ENCODE measurements at regions not wholly inside any gene's neighbourhood (a gene's known extent, or its start where the extent isn't known, plus 50 kb on each side); places are given as distances from the start of the nearest gene placed in this dataset.

GRCh38 chr5:113682497-113683136 is 169.1 kb downstream of the YTHDC2 start:
- H3K4me3 ChIP-seq (ENCODE audit: low read depth, low read length) = no peak overlapping the region
- no peak overlapping the region for H3K27ac ChIP-seq (ENCODE audit: low read depth, low read length)
- peaks cover 30% of the 10 kb centered on the region for H3K27me3 ChIP-seq (ENCODE audit: insufficient read depth, low read length)
- H3K36me3 ChIP-seq (ENCODE audit: insufficient read depth, low read length) = no peaks in the 10 kb centered on the region
- no peaks in the 10 kb centered on the region for H3K4me1 ChIP-seq (ENCODE audit: control insufficient read depth, insufficient read depth, low read length, unreplicated experiment)
- H2AFZ ChIP-seq (ENCODE audit: low read length, unreplicated experiment) = no peak overlapping the region
- H3K79me2 ChIP-seq (ENCODE audit: control insufficient read depth, insufficient read depth, low read length, unreplicated experiment) = no peaks in the 10 kb centered on the region

GRCh38 chr5:113683211-113683610 is 169.7 kb downstream of the YTHDC2 start:
- H3K27ac ChIP-seq (ENCODE audit: low read depth, low read length) = no peak overlapping the region
- no peaks in the 10 kb centered on the region for H3K36me3 ChIP-seq (ENCODE audit: insufficient read depth, low read length)
- H3K4me3 ChIP-seq (ENCODE audit: low read depth, low read length) = no peak overlapping the region
- peaks cover 34% of the 10 kb centered on the region for H3K27me3 ChIP-seq (ENCODE audit: insufficient read depth, low read length)
- H3K79me2 ChIP-seq (ENCODE audit: control insufficient read depth, insufficient read depth, low read length, unreplicated experiment) = no peaks in the 10 kb centered on the region
- no peaks in the 10 kb centered on the region for H3K4me1 ChIP-seq (ENCODE audit: control insufficient read depth, insufficient read depth, low read length, unreplicated experiment)
- no peak overlapping the region for H2AFZ ChIP-seq (ENCODE audit: low read length, unreplicated experiment)

- no peak overlapping the region for H3K4me3 ChIP-seq (ENCODE audit: low read depth, low read length)
- no peak overlapping the region for H3K27ac ChIP-seq (ENCODE audit: low read depth, low read length)
- H3K79me2 ChIP-seq (ENCODE audit: control insufficient read depth, insufficient read depth, low read length, unreplicated experiment) = no peaks in the 10 kb centered on the region
- H3K27me3 ChIP-seq (ENCODE audit: insufficient read depth, low read length) = peaks cover 55% of the 10 kb centered on the region
- H2AFZ ChIP-seq (ENCODE audit: low read length, unreplicated experiment) = no peak overlapping the region
- no peaks in the 10 kb centered on the region for H3K4me1 ChIP-seq (ENCODE audit: control insufficient read depth, insufficient read depth, low read length, unreplicated experiment)
- no peaks in the 10 kb centered on the region for H3K36me3 ChIP-seq (ENCODE audit: insufficient read depth, low read length)
These were observed 173.1 kb downstream of the YTHDC2 start for GRCh38 chr5:113686599-113686998.

GRCh38 chr5:113689647-113690046 is 176.2 kb downstream of the YTHDC2 start:
- H3K27ac ChIP-seq (ENCODE audit: low read depth, low read length) = no peak overlapping the region
- no peaks in the 10 kb centered on the region for H3K4me1 ChIP-seq (ENCODE audit: control insufficient read depth, insufficient read depth, low read length, unreplicated experiment)
- no peak overlapping the region for H2AFZ ChIP-seq (ENCODE audit: low read length, unreplicated experiment)
- H3K79me2 ChIP-seq (ENCODE audit: control insufficient read depth, insufficient read depth, low read length, unreplicated experiment) = no peaks in the 10 kb centered on the region
- H3K36me3 ChIP-seq (ENCODE audit: insufficient read depth, low read length) = no peaks in the 10 kb centered on the region
- peaks cover 82% of the 10 kb centered on the region for H3K27me3 ChIP-seq (ENCODE audit: insufficient read depth, low read length)
- no peak overlapping the region for H3K4me3 ChIP-seq (ENCODE audit: low read depth, low read length)

- Histone ChIP-seq H2AFZ (ENCODE audit: low read length, unreplicated experiment) (no peak overlapping the region), H3K4me1 (ENCODE audit: control insufficient read depth, insufficient read depth, low read length, unreplicated experiment) (no peaks in the 10 kb centered on the region)
These were observed 179.0 kb downstream of the YTHDC2 start for GRCh38 chr5:113692466-113692865.

GRCh38 chr5:113692891-113693457 is 179.5 kb downstream of the YTHDC2 start:
- no peak overlapping the region for H3K4me3 ChIP-seq (ENCODE audit: low read depth, low read length)

More at GRCh38 chr5:113692466-113692865, 179.0 kb downstream of the YTHDC2 start:
- no peaks in the 10 kb centered on the region for H3K36me3 ChIP-seq (ENCODE audit: insufficient read depth, low read length)
- no peak overlapping the region for H3K27ac ChIP-seq (ENCODE audit: low read depth, low read length)
- H3K79me2 ChIP-seq (ENCODE audit: control insufficient read depth, insufficient read depth, low read length, unreplicated experiment) = no peaks in the 10 kb centered on the region
- no peak overlapping the region for H3K4me3 ChIP-seq (ENCODE audit: low read depth, low read length)
- H3K27me3 ChIP-seq (ENCODE audit: insufficient read depth, low read length) = peaks cover 69% of the 10 kb centered on the region

GRCh38 chr5:113693701-113694100 is 180.2 kb downstream of the YTHDC2 start:
- peaks cover 61% of the 10 kb centered on the region for H3K27me3 ChIP-seq (ENCODE audit: insufficient read depth, low read length)
- no peaks in the 10 kb centered on the region for H3K4me1 ChIP-seq (ENCODE audit: control insufficient read depth, insufficient read depth, low read length, unreplicated experiment)
- no peak overlapping the region for H3K27ac ChIP-seq (ENCODE audit: low read depth, low read length)
- H3K36me3 ChIP-seq (ENCODE audit: insufficient read depth, low read length) = no peaks in the 10 kb centered on the region
- no peak overlapping the region for H3K4me3 ChIP-seq (ENCODE audit: low read depth, low read length)
- H2AFZ ChIP-seq (ENCODE audit: low read length, unreplicated experiment) = no peak overlapping the region
- H3K79me2 ChIP-seq (ENCODE audit: control insufficient read depth, insufficient read depth, low read length, unreplicated experiment) = no peaks in the 10 kb centered on the region

More at GRCh38 chr5:113692891-113693457, 179.5 kb downstream of the YTHDC2 start:
- Histone ChIP-seq H3K27me3 (ENCODE audit: insufficient read depth, low read length) (peaks cover 63% of the 10 kb centered on the region), H3K27ac (ENCODE audit: low read depth, low read length) (no peak overlapping the region), H2AFZ (ENCODE audit: low read length, unreplicated experiment) (no peak overlapping the region), H3K36me3 (ENCODE audit: insufficient read depth, low read length) (no peaks in the 10 kb centered on the region), H3K4me1 (ENCODE audit: control insufficient read depth, insufficient read depth, low read length, unreplicated experiment) (no peaks in the 10 kb centered on the region), H3K79me2 (ENCODE audit: control insufficient read depth, insufficient read depth, low read length, unreplicated experiment) (no peaks in the 10 kb centered on the region)

GRCh38 chr5:113694576-113694975 is 181.1 kb downstream of the YTHDC2 start:
- Histone ChIP-seq H3K27me3 (ENCODE audit: insufficient read depth, low read length) (peaks cover 53% of the 10 kb centered on the region), H3K4me3 (ENCODE audit: low read depth, low read length) (no peak overlapping the region), H3K4me1 (ENCODE audit: control insufficient read depth, insufficient read depth, low read length, unreplicated experiment) (no peaks in the 10 kb centered on the region), H3K27ac (ENCODE audit: low read depth, low read length) (no peak overlapping the region), H2AFZ (ENCODE audit: low read length, unreplicated experiment) (no peak overlapping the region), H3K79me2 (ENCODE audit: control insufficient read depth, insufficient read depth, low read length, unreplicated experiment) (no peaks in the 10 kb centered on the region), H3K36me3 (ENCODE audit: insufficient read depth, low read length) (no peaks in the 10 kb centered on the region)

- H3K4me1 ChIP-seq (ENCODE audit: control insufficient read depth, insufficient read depth, low read length, unreplicated experiment) = no peaks in the 10 kb centered on the region
- H3K4me3 ChIP-seq (ENCODE audit: low read depth, low read length) = no peak overlapping the region
- H3K27ac ChIP-seq (ENCODE audit: low read depth, low read length) = no peak overlapping the region
- H2AFZ ChIP-seq (ENCODE audit: low read length, unreplicated experiment) = no peak overlapping the region
- no peaks in the 10 kb centered on the region for H3K36me3 ChIP-seq (ENCODE audit: insufficient read depth, low read length)
- no peaks in the 10 kb centered on the region for H3K27me3 ChIP-seq (ENCODE audit: insufficient read depth, low read length)
- H3K79me2 ChIP-seq (ENCODE audit: control insufficient read depth, insufficient read depth, low read length, unreplicated experiment) = no peaks in the 10 kb centered on the region
These were observed 189.8 kb downstream of the YTHDC2 start for GRCh38 chr5:113703266-113703665.

- no peaks in the 10 kb centered on the region for H3K36me3 ChIP-seq (ENCODE audit: insufficient read depth, low read length)
- H3K4me3 ChIP-seq (ENCODE audit: low read depth, low read length) = no peak overlapping the region
- H3K27ac ChIP-seq (ENCODE audit: low read depth, low read length) = no peak overlapping the region
- no peak overlapping the region for H2AFZ ChIP-seq (ENCODE audit: low read length, unreplicated experiment)
- no peaks in the 10 kb centered on the region for H3K79me2 ChIP-seq (ENCODE audit: control insufficient read depth, insufficient read depth, low read length, unreplicated experiment)
- no peaks in the 10 kb centered on the region for H3K27me3 ChIP-seq (ENCODE audit: insufficient read depth, low read length)
- H3K4me1 ChIP-seq (ENCODE audit: control insufficient read depth, insufficient read depth, low read length, unreplicated experiment) = no peaks in the 10 kb centered on the region
These were observed 192.2 kb downstream of the YTHDC2 start for GRCh38 chr5:113705657-113706056.

- H3K79me2 ChIP-seq (ENCODE audit: control insufficient read depth, insufficient read depth, low read length, unreplicated experiment) = no peaks in the 10 kb centered on the region
- no peak overlapping the region for H3K27ac ChIP-seq (ENCODE audit: low read depth, low read length)
- no peaks in the 10 kb centered on the region for H3K36me3 ChIP-seq (ENCODE audit: insufficient read depth, low read length)
- H3K27me3 ChIP-seq (ENCODE audit: insufficient read depth, low read length) = no peaks in the 10 kb centered on the region
- H3K4me3 ChIP-seq (ENCODE audit: low read depth, low read length) = no peak overlapping the region
- no peaks in the 10 kb centered on the region for H3K4me1 ChIP-seq (ENCODE audit: control insufficient read depth, insufficient read depth, low read length, unreplicated experiment)
- H2AFZ ChIP-seq (ENCODE audit: low read length, unreplicated experiment) = no peak overlapping the region
These were observed 199.6 kb downstream of the YTHDC2 start for GRCh38 chr5:113713051-113713450.
